ENCODE measurements at regions not wholly inside any gene's neighbourhood (a gene's known extent, or its start where the extent isn't known, plus 50 kb on each side); places are given as distances from the start of the nearest gene placed in this dataset.

GRCh38 chr16:54484700-54485099, 198.1 kb upstream of the IRX3 start:
- no peak for DNase-seq (ENCODE audit: low read depth, low spot score)
- no peak for TF ChIP-seq CTCF (IDR thresholded peaks at IDR 0.05; ENCODE audit: insufficient read depth, low read length, missing control alignments)
- H3K4me3 ChIP-seq (ENCODE audit: low read depth, low read length) = no peak overlapping the region
- ChIA-PET CTCF (no interaction called here), POLR2A (no interaction called here)

GRCh38 chr16:54482892-54483574, 196.4 kb upstream of the IRX3 start:
- POLR2A ChIA-PET = no interaction called here
- DNase-seq (ENCODE audit: low read depth, low spot score) = no peak
- TF ChIP-seq CTCF (IDR thresholded peaks at IDR 0.05; ENCODE audit: insufficient read depth, low read length, missing control alignments) = no peak
- no peak overlapping the region for H3K4me3 ChIP-seq (ENCODE audit: low read depth, low read length)
- CTCF ChIA-PET = interaction anchor here (1.0 to 1.2 kb wide), 2 partner anchors 9 to 10 kb away, joined by 3 read pairs; no protein-coding TSS in a partner anchor

GRCh38 chr16:54480429-54480828, 193.8 kb upstream of the IRX3 start:
- ChIA-PET POLR2A (no interaction called here), CTCF (no interaction called here)
- no peak overlapping the region for H3K4me3 ChIP-seq (ENCODE audit: low read depth, low read length)
- no peak for DNase-seq (ENCODE audit: low read depth, low spot score)
- no peak for TF ChIP-seq CTCF (IDR thresholded peaks at IDR 0.05; ENCODE audit: insufficient read depth, low read length, missing control alignments)

DNA sequence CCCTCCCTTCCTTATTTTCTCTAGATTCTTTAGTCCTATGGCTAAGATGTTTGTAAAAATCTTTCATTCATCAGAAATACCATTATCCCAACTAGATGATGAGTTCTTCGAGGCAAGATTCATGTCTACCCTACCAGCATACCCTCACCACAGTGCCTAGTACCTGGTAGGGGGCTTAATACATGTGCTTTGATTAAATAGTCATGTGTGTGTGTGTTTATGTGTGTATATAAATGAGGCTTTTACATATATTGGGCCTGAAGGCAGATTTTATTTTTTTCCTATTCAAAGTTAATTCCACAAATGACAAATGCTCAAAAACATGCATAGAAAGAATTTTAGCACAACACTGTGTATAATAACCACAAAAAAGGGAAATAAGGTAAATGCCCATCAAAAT, 193.0 kb upstream of the IRX3 start:
- CTCF ChIA-PET = no interaction called here

GRCh38 chr16:54477714-54478113, 191.1 kb upstream of the IRX3 start:
- TF ChIP-seq CTCF (IDR thresholded peaks at IDR 0.05; ENCODE audit: insufficient read depth, low read length, missing control alignments) = no peak
- H3K4me3 ChIP-seq (ENCODE audit: low read depth, low read length) = no peak overlapping the region
- DNase-seq (ENCODE audit: low read depth, low spot score) = no peak
- CTCF ChIA-PET = no interaction called here
- POLR2A ChIA-PET = no interaction called here

More for the DNA sequence above, 193.0 kb upstream of the IRX3 start:
- DNase-seq (ENCODE audit: low read depth, low spot score) = no peak
- H3K4me3 ChIP-seq (ENCODE audit: low read depth, low read length) = no peak overlapping the region
- POLR2A ChIA-PET = no interaction called here
- TF ChIP-seq CTCF (IDR thresholded peaks at IDR 0.05; ENCODE audit: insufficient read depth, low read length, missing control alignments) = no peak

DNA sequence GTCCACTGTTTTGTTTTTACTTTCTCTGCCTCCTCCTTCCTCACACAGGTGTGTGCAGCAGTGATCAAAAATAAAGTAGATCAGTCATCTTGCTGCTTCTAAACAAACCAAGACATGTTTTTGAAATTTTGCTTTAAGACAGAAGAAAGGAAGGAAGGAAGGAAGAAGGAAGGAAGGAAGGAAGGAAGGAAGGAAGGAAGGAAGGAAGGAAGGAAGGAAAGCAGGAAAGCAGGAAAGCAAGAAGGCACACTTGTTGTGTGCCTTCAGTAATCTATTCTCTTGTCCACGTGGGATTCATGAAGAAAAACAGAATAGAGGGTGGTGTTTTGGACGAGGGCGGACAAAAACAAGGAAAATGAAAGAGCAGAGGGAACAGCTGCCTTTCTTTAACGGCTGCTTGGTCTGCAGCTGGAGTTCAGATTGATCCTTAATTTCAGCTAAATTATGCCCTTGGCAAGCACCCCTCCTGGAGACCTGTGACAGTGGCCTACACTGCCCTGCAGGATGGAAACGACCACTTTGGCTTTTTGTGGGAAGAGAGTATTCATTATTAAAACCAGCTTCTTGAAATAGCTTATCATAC, 188.5 kb upstream of the IRX3 start:
- ChIA-PET POLR2A (no interaction called here), CTCF (interaction anchor here (1.0 to 1.2 kb wide), 3 partner anchors 8 to 15 kb away, joined by 3 read pairs; no protein-coding TSS in a partner anchor)
- TF ChIP-seq CTCF (IDR thresholded peaks at IDR 0.05; ENCODE audit: insufficient read depth, low read length, missing control alignments) = no peak
- DNase-seq (ENCODE audit: low read depth, low spot score) = no peak
- no peak overlapping the region for H3K4me3 ChIP-seq (ENCODE audit: low read depth, low read length)
